Pons (tissue), 1 donor: ENCODE measurements at regions not wholly inside any gene's neighbourhood (a gene's known extent, or its start where the extent isn't known, plus 50 kb on each side); places are given as distances from the start of the nearest gene placed in this dataset.
"Not testable (repeated sequence)": the region's sequence is repeated elsewhere in the genome, so short reads cannot be mapped to it uniquely, and the experiment has no call there.

Experiments
- DNase-seq: peaks from one replicate; pipeline ENCODE4 v3.0.0-alpha.2; 2016; ENCODE audit warnings: low spot score

GRCh38 chr13:69092615-69093322 lies 1014.9 kb upstream of the ATXN8OS start:
- no peak for DNase-seq

GRCh38 chr13:69077267-69077666 lies 1030.4 kb upstream of the ATXN8OS start:
- DNase-seq: no peak

GRCh38 chr13:69069554-69070133 lies 1038.0 kb upstream of the ATXN8OS start:
- DNase-seq: no peak

GRCh38 chr13:69050696-69051095 lies 1056.9 kb upstream of the ATXN8OS start:
- DNase-seq: no peak

GRCh38 chr13:69044629-69045028 lies 1063.0 kb upstream of the ATXN8OS start:
- no peak for DNase-seq

- DNase-seq: no peak
These were observed 1066.7 kb upstream of the ATXN8OS start for GRCh38 chr13:69040898-69041297.

- no peak for DNase-seq
These were observed 1071.9 kb upstream of the ATXN8OS start for GRCh38 chr13:69035771-69036170.

- no peak for DNase-seq
These were observed 1078.7 kb upstream of the ATXN8OS start for GRCh38 chr13:69028936-69029335.

GRCh38 chr13:69020120-69020519 lies 1087.5 kb upstream of the ATXN8OS start:
- no peak for DNase-seq

- DNase-seq: not testable (repeated sequence)
These were observed 1089.5 kb upstream of the ATXN8OS start for GRCh38 chr13:69018173-69018572.

GRCh38 chr13:69010789-69011188 lies 1096.8 kb upstream of the ATXN8OS start:
- DNase-seq: no peak

- no peak for DNase-seq
These were observed 1099.1 kb upstream of the ATXN8OS start for GRCh38 chr13:69008499-69008898.

GRCh38 chr13:68998056-68998455 lies 1109.6 kb upstream of the ATXN8OS start:
- no peak for DNase-seq

- no peak for DNase-seq
These were observed 1111.0 kb upstream of the ATXN8OS start for GRCh38 chr13:68996668-68997025.

GRCh38 chr13:68995972-68996667 lies 1111.5 kb upstream of the ATXN8OS start:
- no peak for DNase-seq

GRCh38 chr13:68993154-68993553 lies 1114.5 kb upstream of the ATXN8OS start:
- no peak for DNase-seq

- no peak for DNase-seq
These were observed 1119.5 kb upstream of the ATXN8OS start for GRCh38 chr13:68988176-68988575.

GRCh38 chr13:68987585-68987984 lies 1120.0 kb upstream of the ATXN8OS start:
- DNase-seq: no peak

- no peak for DNase-seq
These were observed 1122.8 kb upstream of the ATXN8OS start for GRCh38 chr13:68984688-68985319.

GRCh38 chr13:68982961-68983619 lies 1124.5 kb upstream of the ATXN8OS start:
- no peak for DNase-seq

GRCh38 chr13:68976287-68976686 lies 1131.3 kb upstream of the ATXN8OS start:
- no peak for DNase-seq

- DNase-seq: no peak
These were observed 1137.1 kb upstream of the ATXN8OS start for GRCh38 chr13:68970532-68970931.
